Fibroblast of mammary gland (primary cell): ENCODE measurements at regions not wholly inside any gene's neighbourhood (a gene's known extent, or its start where the extent isn't known, plus 50 kb on each side); places are given as distances from the start of the nearest gene placed in this dataset.
A peak's percentile ranks its signal among the peaks of the same experiment; 100 is the strongest.

Source experiments
- DNase-seq: peaks from one replicate; pipeline ENCODE4 v3.0.0-alpha.2; 2010; ENCODE audit warnings: low read depth
- H3K4me3 ChIP-seq: 2 replicates; pipeline ENCODE4 v1.5.1; 2011; ENCODE audit warnings: low read depth, mild to moderate bottlenecking, low read length, moderate library complexity; ENCODE audit not compliant: control insufficient read depth
- TF ChIP-seq, protein P1 (sequence below): conservative IDR thresholded peaks from 2 replicates; pipeline ENCODE4 v1.5.1; 2011; ENCODE audit warnings: low read depth, low read length, inconsistent platforms; ENCODE audit not compliant: control insufficient read depth, insufficient read depth

DNA sequence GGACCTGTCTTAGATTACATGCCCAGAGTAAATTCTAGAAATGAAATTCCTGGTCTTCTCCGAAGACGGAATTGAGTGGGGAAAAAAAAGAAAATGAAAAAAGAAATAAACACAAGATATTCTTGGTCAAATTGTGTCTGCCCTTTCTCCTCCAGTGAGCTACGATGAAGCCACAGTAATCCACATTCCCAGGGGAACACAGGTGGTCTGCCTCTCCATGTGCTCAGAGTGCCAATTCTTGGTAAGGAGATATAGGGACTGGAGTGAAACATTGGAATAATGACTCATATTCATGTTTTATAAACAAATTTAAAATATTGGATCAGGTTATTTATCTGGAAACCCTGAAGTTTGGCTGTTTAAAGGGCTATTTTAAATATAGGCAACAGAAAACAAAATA lies 54.2 kb upstream of the MGST2 start:
- TF ChIP-seq, protein P1, sequence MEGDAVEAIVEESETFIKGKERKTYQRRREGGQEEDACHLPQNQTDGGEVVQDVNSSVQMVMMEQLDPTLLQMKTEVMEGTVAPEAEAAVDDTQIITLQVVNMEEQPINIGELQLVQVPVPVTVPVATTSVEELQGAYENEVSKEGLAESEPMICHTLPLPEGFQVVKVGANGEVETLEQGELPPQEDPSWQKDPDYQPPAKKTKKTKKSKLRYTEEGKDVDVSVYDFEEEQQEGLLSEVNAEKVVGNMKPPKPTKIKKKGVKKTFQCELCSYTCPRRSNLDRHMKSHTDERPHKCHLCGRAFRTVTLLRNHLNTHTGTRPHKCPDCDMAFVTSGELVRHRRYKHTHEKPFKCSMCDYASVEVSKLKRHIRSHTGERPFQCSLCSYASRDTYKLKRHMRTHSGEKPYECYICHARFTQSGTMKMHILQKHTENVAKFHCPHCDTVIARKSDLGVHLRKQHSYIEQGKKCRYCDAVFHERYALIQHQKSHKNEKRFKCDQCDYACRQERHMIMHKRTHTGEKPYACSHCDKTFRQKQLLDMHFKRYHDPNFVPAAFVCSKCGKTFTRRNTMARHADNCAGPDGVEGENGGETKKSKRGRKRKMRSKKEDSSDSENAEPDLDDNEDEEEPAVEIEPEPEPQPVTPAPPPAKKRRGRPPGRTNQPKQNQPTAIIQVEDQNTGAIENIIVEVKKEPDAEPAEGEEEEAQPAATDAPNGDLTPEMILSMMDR: no peak
- DNase-seq: no peak
- H3K4me3 ChIP-seq: no peak overlapping the region

DNA sequence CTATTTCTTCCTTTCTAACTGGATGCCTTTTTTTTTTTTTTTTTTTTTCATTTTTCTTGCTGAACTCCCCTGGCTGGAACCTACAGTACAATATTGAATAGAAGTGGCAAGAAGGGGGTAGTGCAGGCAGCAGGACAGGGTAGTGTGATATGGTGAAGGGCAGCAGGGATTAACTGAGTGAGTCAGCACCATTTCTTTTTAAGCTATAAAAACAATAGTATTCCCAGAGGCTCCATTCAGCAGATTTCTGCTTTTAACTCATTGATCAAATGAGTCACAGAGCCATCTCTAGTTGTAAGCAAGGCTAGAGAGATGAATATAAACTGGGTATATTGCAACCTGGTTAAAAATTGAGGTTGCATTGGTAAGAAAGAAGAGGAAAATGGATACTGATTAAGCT lies 53.6 kb upstream of the SETD7 start:
- DNase-seq: peak; percentile 91
- TF ChIP-seq, protein P1: no peak

DNA sequence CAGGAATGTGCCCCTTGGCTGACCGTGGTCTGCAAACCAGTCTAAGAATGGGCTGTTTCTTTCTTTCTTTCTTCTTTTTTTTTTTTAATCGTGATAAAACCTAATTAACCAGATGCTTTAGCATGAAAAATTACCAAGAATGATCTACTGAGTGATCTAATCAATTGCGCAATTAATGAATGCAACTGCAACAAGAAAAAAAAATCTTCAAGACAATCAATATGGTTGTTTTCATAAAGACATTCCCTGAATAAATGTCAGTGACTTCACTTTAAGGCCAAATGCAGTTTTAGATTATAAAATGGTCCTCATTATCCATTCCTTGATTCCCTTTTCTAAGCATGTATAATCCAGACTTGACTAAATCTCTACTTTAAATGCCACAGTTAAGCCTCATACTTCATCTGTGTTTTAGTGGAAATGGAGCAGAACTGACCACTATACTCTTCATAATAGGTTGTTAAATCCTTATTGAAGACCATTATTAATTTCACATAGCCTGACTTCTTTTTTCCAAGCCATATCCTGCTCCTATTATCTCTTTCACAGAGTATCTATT lies 51.6 kb upstream of the SETD7 start:
- TF ChIP-seq, protein P1: no peak
- no peak overlapping the region for H3K4me3 ChIP-seq
- peak; percentile 62 for DNase-seq

More for the DNA sequence above, 53.6 kb upstream of the SETD7 start:
- no peak overlapping the region for H3K4me3 ChIP-seq

DNA sequence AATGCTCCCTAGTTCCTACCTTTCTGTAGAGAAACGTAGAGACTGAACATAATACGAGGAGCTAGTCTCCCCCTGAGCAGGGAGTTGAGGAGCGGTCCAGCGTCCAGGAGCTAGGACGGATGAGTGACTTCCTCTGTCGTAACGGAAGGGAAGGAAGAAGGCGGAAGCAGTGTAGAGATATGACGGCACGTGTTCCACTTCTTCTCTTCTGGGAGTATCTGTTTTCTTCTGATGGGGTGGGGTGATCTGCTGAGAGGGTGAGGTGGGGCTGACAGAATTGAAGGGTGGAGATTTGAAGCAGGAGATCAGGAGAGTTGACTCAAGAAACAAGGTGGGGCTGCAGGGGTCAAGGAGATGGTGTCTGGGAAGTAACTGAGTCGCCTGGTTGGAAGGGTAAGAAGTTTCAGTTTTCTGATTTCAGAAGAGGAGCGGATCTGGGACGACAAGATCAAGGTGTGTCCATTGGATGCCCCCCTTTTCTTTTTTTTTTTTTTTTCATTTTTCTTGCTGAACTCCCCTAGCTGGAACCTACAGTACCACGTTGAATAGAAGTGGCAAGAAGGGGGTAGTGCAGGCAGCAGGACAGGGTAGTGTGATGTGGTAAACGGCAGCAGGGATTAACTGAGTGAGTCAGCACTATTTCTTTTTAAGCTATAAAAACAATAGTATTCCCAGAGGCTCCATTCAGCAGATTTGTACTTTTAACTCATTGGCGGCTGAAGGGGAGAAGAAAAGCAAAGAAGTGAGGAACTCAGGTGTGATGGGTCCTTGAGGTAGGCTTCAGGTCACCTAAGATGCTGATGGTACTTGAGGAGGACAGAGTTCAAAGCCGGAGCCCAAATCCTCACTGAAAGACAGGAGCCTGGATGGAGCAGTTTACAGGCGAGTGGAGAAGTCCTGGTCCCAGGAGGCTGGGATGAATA lies 50.8 kb upstream of the SETD7 start:
- peak overlapping the region; percentile 12 for H3K4me3 ChIP-seq
- DNase-seq: peak; percentile 82
- TF ChIP-seq, protein P1: peak; percentile 20

DNA sequence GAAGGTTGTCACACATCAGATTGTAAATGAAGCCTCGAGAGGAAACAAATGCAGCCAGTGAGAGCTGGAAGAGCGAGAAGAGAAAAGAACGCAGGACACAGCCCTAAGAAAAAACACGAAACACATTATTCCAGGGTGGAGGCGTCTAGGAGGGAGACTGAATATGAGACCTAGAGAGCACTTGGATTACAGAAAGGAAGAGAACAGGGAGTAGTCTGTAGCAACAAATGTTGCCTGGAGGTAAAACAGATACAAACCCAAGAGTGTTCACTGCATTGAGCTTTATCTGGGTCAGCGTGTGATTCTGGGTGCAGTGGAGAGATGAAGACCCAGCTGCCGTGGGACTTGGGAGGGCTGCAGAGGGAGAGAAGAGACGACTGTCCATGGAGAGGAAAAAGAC lies 50.1 kb upstream of the SETD7 start:
- no peak for DNase-seq
- no peak overlapping the region for H3K4me3 ChIP-seq
- TF ChIP-seq, protein P1: no peak
